ENCODE measurements at regions not wholly inside any gene's neighbourhood (a gene's known extent, or its start where the extent isn't known, plus 50 kb on each side); places are given as distances from the start of the nearest gene placed in this dataset.
"Not testable (repeated sequence)": the region's sequence is repeated elsewhere in the genome, so short reads cannot be mapped to it uniquely, and the experiment has no call there.

GRCh38 chr10:21036757-21037156 lies 139.6 kb upstream of the NEBL start:
- no peak for ATAC-seq (ENCODE audit: poor library complexity)
- no peak for DNase-seq
- intact Hi-C loops (cut with DNase I) = no loop called here

GRCh38 chr10:21034770-21035169 lies 137.7 kb upstream of the NEBL start:
- DNase-seq; intact Hi-C loops (cut with DNase I); ATAC-seq (ENCODE audit: poor library complexity): not testable (repeated sequence)

GRCh38 chr10:21034241-21034640 lies 137.1 kb upstream of the NEBL start:
- DNase-seq = no peak
- no peak for ATAC-seq (ENCODE audit: poor library complexity)
- intact Hi-C loops (cut with DNase I) = no loop called here

- DNase-seq (no peak), ATAC-seq (ENCODE audit: poor library complexity) (no peak)
- intact Hi-C loops (cut with DNase I) = no loop called here
Measured at GRCh38 chr10:21032587-21033319, 135.6 kb upstream of the NEBL start.

- intact Hi-C loops (cut with DNase I) = no loop called here
- DNase-seq = no peak
- no peak for ATAC-seq (ENCODE audit: poor library complexity)
Measured at GRCh38 chr10:21031232-21031795, 134.2 kb upstream of the NEBL start.

- DNase-seq (no peak), ATAC-seq (ENCODE audit: poor library complexity) (no peak)
- intact Hi-C loops (cut with DNase I) = no loop called here
Measured at GRCh38 chr10:21030091-21030490, 133.0 kb upstream of the NEBL start.

DNA sequence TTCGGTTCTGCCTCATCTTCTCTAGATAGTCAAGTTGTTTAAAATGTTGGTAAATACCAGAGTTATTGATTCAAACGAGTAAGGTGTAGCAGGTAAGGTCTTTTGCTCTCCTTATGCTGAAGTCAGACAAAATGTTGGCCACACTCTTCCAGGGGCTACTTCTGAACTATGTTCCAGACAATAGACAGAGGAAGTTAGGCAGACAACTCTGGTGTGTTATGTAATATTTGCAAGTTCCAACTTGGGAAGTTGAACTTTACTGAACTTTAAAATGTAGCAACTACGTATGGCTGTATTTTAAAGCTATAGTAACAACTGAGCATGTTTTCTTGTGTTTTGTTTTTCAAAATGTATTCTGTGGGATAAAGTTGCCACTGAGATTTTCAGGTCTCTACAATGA lies 125.7 kb upstream of the NEBL start:
- ATAC-seq (ENCODE audit: poor library complexity) (no peak), DNase-seq (no peak)
- intact Hi-C loops (cut with DNase I) = no loop called here

- intact Hi-C loops (cut with DNase I) = no loop called here
- ATAC-seq (ENCODE audit: poor library complexity) = peak; percentile 47
- DNase-seq = no peak
Measured at GRCh38 chr10:21021843-21022594, 124.9 kb upstream of the NEBL start.

DNA sequence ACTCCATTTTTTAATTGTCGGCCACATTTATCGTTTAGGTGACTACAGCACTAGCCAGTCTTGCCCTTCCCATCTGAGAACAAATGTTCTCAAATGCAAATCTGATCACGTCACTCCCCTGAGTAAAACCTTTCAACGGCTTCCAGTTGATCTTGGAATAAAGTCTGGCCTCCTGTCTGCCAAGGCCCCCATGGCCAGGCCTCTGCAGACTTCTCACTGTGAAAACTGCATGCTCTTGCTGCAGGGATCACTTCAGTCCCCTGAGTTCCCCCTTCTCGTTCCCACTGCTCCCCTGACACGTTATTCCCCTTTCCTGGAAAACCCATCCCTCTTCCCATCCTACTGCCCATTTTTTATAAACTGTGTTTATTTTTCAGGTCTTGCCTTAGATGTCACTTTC lies 124.1 kb upstream of the NEBL start:
- ATAC-seq (ENCODE audit: poor library complexity) = peak; percentile 57
- DNase-seq = no peak
- intact Hi-C loops (cut with DNase I) = no loop called here

GRCh38 chr10:21020545-21020944 lies 123.4 kb upstream of the NEBL start:
- intact Hi-C loops (cut with DNase I) = no loop called here
- ATAC-seq (ENCODE audit: poor library complexity) (peak; percentile 39), DNase-seq (no peak)

DNA sequence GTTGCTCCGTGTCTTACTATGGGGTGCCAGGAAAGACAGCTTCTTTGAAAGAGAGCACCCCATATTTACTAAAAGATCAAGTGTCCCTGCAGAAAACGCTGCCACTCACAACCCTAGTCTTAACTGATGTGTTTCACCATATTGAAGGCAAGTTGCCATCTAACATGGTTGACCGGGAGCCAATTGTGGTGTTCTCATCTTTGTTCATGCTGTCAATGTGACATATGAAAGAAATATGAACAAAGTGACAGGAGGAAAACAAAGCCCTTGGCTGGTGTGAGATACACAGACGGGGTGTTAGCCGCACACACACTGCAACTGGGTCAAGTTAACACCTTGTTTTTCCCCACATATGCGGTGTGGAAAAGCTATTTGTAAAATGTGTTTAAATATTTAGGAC lies 122.3 kb upstream of the NEBL start:
- ATAC-seq (ENCODE audit: poor library complexity) (no peak), DNase-seq (no peak)
- intact Hi-C loops (cut with DNase I) = no loop called here

DNA sequence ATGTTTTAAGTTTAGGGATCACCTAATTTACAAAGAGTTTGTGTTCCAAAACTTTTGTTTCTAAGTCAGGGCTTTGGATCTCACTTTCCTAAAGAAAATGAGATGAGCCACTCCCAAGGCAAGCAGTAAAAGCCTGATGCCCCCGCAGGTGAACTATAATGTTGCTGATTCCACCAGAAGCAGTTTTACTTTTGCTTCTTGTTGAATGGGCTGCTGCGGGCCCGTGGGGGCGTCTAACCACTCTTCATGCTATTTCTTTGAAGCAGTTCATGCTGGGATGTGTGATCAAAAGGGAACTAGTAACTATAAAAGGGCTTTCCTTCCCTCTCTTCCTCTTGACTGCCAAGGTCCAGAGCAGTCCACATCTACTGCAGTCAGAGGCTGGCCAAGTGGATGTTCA lies 118.7 kb upstream of the NEBL start:
- ATAC-seq (ENCODE audit: poor library complexity) (no peak), DNase-seq (no peak)
- intact Hi-C loops (cut with DNase I) = no loop called here

GRCh38 chr10:21014141-21014540 lies 117.0 kb upstream of the NEBL start:
- peak; percentile 21 for ATAC-seq (ENCODE audit: poor library complexity)
- intact Hi-C loops (cut with DNase I) = no loop called here
- no peak for DNase-seq

GRCh38 chr10:21011433-21012018 lies 114.4 kb upstream of the NEBL start:
- intact Hi-C loops (cut with DNase I) = no loop called here
- ATAC-seq (ENCODE audit: poor library complexity) (no peak), DNase-seq (no peak)

DNA sequence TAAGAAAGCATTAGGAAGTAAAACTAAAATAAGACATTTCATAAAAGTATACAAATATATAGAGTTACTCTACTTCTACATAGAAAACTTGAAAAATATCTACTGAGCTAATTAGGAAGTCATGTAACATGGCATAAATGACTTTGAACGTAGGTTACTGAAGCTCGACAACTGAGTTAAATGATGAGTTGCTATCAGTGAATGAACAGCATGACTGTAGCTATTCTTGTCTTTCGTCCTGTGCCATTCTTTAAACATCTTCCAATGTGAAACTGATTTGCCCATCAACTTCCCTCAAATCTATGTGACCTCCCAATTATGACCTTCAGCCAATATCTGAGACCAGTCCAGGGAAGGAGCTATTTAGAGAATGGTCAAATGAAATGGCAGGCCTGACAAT lies 113.5 kb upstream of the NEBL start:
- intact Hi-C loops (cut with DNase I) = no loop called here
- DNase-seq (no peak), ATAC-seq (ENCODE audit: poor library complexity) (peak; percentile 46)

DNA sequence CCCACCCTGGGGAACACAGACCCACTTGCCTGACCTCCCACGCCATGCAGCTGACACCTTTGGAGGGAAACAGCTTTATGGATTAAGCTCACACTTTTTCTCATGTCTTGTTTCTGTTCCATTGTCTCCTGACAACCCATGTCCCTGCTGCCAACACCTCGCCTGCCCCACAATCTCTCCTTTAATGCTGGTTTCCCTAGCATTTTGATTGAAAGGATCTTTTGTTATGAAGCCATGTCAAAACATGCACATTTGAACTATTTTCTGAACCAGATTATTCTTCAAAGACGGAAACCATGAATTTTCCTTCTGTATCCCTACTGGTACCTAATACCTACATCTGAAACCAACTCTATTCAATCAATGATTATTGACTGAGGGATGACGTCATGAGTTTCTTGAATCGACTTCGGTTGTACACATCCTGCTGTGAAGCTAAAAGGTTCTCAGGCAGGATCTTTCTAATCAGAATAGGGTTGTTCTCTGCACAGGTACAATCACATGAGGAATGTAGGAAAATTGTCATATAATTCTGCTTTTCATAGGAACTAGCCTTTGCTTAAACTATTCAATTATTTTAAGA lies 106.2 kb upstream of the NEBL start:
- intact Hi-C loops (cut with DNase I) = no loop called here
- ATAC-seq (ENCODE audit: poor library complexity) = no peak
- DNase-seq = no peak

DNA sequence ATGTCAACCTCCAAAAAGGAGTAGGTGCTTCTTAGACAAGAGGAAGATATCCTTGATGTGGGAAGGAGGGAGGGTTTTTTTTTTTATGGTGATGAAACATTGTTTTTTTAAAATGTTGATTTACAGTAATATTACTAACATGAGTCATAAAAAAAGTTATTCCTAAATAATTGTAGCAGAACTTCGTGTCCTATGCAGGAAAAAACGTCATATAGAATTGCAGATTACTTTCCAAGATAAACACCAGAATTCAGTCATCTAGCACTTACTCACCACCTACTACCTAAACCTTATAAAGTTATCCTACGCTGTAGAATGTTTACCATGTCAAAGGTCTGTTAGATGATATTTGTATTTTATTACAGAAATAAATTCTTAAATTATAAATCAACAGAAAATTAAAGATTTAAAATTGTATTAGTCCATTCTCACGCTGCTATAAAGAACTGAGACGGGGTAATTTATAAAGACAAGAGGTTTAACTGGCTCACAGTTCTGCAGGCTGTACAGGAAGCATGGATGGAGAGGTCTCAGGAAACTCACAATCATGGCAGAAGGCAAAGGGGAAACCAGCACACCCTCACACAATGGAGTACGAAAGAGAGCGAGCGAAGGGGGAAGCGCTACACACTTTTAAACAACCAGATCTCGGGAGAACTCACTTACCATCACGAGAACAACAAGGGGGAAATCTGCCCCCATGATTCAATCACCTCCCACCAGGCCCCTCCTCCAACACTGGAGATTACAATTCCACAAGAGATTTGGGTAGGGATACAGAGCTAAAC lies 105.2 kb upstream of the NEBL start:
- DNase-seq (no peak), ATAC-seq (ENCODE audit: poor library complexity) (no peak)
- intact Hi-C loops (cut with DNase I) = no loop called here

DNA sequence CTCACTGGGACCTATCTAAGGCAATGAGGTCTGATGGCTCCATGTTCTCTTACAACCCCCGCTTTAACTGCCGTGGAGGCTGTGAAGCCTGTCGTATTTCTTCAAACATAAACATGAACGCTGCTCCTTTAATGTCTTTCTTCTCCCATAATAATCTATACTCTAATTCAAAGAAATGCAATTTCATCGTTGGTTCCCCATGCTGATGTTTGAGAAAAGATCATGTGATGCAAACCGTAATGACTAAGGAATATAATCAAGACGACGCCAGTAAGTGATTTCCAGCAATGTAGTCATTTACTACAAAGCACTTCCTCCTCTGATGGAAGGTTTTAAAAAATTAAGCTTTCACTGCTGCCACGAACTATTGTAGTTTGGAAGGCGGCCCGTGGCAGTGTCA lies 102.6 kb upstream of the NEBL start:
- ATAC-seq (ENCODE audit: poor library complexity) (no peak), DNase-seq (no peak)
- intact Hi-C loops (cut with DNase I) = no loop called here

DNA sequence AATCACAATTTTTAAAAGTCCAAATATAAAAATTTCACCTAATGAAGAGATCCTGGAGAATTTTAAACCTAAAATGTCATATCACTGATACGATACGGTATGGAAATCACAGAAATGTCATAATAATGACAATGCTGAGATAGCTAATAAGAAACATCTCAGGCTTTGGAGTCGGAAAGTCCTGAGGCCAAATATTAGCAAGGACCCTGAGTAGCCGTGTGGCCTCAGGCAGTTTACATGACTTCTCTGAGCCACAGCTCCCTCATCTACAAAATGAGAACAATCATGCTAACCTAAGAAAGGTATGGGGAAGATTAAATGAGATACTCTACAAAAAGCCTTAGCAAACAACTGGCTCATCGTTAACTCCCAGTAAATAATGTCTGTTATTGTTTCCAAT lies 100.9 kb upstream of the NEBL start:
- no peak for ATAC-seq (ENCODE audit: poor library complexity)
- intact Hi-C loops (cut with DNase I) = no loop called here
- DNase-seq = no peak

Measured in Right ventricle myocardium superior (tissue), 1 donor.